ENCODE measurements at regions not wholly inside any gene's neighbourhood (a gene's known extent, or its start where the extent isn't known, plus 50 kb on each side); places are given as distances from the start of the nearest gene placed in this dataset.

- TF ChIP-seq CHD7 (IDR thresholded peaks at IDR 0.05; ENCODE audit: insufficient replicate concordance, low read length) (no peak), CTBP2 (IDR thresholded peaks at IDR 0.05; ENCODE audit: borderline replicate concordance, insufficient read depth, insufficient read length, low read length) (no peak), KDM1A (IDR thresholded peaks at IDR 0.05; ENCODE audit: borderline replicate concordance, low read length) (no peak), KDM5A (IDR thresholded peaks at IDR 0.05; ENCODE audit: low read length) (no peak)
Observed at GRCh38 chr2:103887625-103888024, 966.3 kb upstream of the POU3F3 start (continued).

Measured in H1 (cell line).